Sigmoid colon (tissue), 3 donors: ENCODE measurements at regions not wholly inside any gene's neighbourhood (a gene's known extent, or its start where the extent isn't known, plus 50 kb on each side); places are given as distances from the start of the nearest gene placed in this dataset.

ENCODE experiments used
- small RNA-seq, 3 donors: library from RNA; depleted of rRNA; stranded (forward); fragments of <200 nt; gene quantifications; one replicate each; pipeline ENCODE3, GENCODE V24; 2016

Small RNA genes in the stretch of these regions (small RNA-seq; reads per million reads assigned to genes)
- gene AC026826.2: 0 reads per million in 3 donors
- gene AC026826.3: 0 reads per million in 3 donors
